ENCODE measurements at regions not wholly inside any gene's neighbourhood (a gene's known extent, or its start where the extent isn't known, plus 50 kb on each side); places are given as distances from the start of the nearest gene placed in this dataset.

GRCh38 chrY:7182591-7182990, 271.0 kb upstream of the AMELY start:
- TF ChIP-seq CTCF (conservative IDR thresholded peaks at IDR 0.05; ENCODE audit: low read depth in 2 of 2) (no peak), EZH2 (IDR thresholded peaks at IDR 0.05; ENCODE audit: low read depth, unreplicated experiment) (no peak), CREB1 (CRISPR knock-in tag; IDR thresholded peaks at IDR 0.05; ENCODE audit: low read depth) (no peak), REST (IDR thresholded peaks at IDR 0.05; ENCODE audit: unreplicated experiment) (no peak), POLR2AphosphoS5 (IDR thresholded peaks at IDR 0.05; ENCODE audit: low read depth) (no peak), EZH2phosphoT487 (IDR thresholded peaks at IDR 0.05; ENCODE audit: unreplicated experiment) (no peak), JUNB (IDR thresholded peaks at IDR 0.05; ENCODE audit: unreplicated experiment) (no peak), STAT1 (IDR thresholded peaks at IDR 0.05; ENCODE audit: unreplicated experiment) (no peak), ZNF114 (CRISPR knock-in tag; IDR thresholded peaks at IDR 0.05) (no peak)

All from GM23338 (cell line).